Activated CD4-positive, alpha-beta T cell treated with anti-CD3 and anti-CD28 coated beads, Interleukin-2, amount 50 U/mL, for 24 hours (primary cell): ENCODE measurements at regions not wholly inside any gene's neighbourhood (a gene's known extent, or its start where the extent isn't known, plus 50 kb on each side); places are given as distances from the start of the nearest gene placed in this dataset.
A peak's percentile ranks its signal among the peaks of the same experiment; 100 is the strongest.
"Not testable (repeated sequence)": the region's sequence is repeated elsewhere in the genome, so short reads cannot be mapped to it uniquely, and the experiment has no call there.

Experiments
- DNase-seq, 2 donors: peaks; one replicate each; pipeline ENCODE4 v3.0.0-alpha.2; 2020; ENCODE audit warnings: low read depth in 1 of 2, low spot score in 1 of 2

- DNase-seq: no peak
Measured at GRCh38 chr9:15372455-15372854, 50.2 kb upstream of the SNAPC3 start.

- no peak for DNase-seq
Measured at GRCh38 chr9:15371448-15371845, 51.2 kb upstream of the SNAPC3 start.

- DNase-seq: no peak
Measured at GRCh38 chr9:15370466-15371447, 51.9 kb upstream of the SNAPC3 start.

GRCh38 chr9:15369871-15370270 is 52.8 kb upstream of the SNAPC3 start:
- DNase-seq: no peak

- no peak for DNase-seq
Measured at GRCh38 chr9:15369238-15369637, 53.4 kb upstream of the SNAPC3 start.

- not testable (repeated sequence) for DNase-seq
Measured at GRCh38 chr9:15364975-15365553, 57.6 kb upstream of the SNAPC3 start.

GRCh38 chr9:15361737-15362136 is 54.7 kb upstream of the TTC39B start:
- no peak for DNase-seq

GRCh38 chr9:15357050-15357653 is 50.1 kb upstream of the TTC39B start:
- DNase-seq: peak in 1 of 2 donors; percentile 11
